Adipocyte (in vitro differentiated cells): ENCODE measurements at regions not wholly inside any gene's neighbourhood (a gene's known extent, or its start where the extent isn't known, plus 50 kb on each side); places are given as distances from the start of the nearest gene placed in this dataset.
A peak's percentile ranks its signal among the peaks of the same experiment; 100 is the strongest.

Experiments used
- DNase-seq: peaks from one replicate; pipeline ENCODE4 v3.0.0-alpha.2; 2015; ENCODE audit warnings: low read depth
- H3K27me3 ChIP-seq: replicated peaks from 2 replicates; pipeline ENCODE4 v1.7.0; 2013; ENCODE audit warnings: mild to moderate bottlenecking, low read length, moderate library complexity; ENCODE audit not compliant: control insufficient read depth, insufficient read depth
- H3K36me3 ChIP-seq: 2 replicates; pipeline ENCODE4 v1.7.0; 2013; ENCODE audit warnings: low read length, mild to moderate bottlenecking, moderate library complexity; ENCODE audit not compliant: control insufficient read depth, insufficient read depth, severe bottlenecking
- H3K4me1 ChIP-seq: 2 replicates; pipeline ENCODE4 v1.7.0; 2013; ENCODE audit warnings: mild to moderate bottlenecking, low read length, moderate library complexity; ENCODE audit not compliant: control insufficient read depth, insufficient read depth
- H3K4me3 ChIP-seq: 2 replicates; pipeline ENCODE4 v1.7.0; 2013; ENCODE audit warnings: mild to moderate bottlenecking, low read length, moderate library complexity
- H3K9ac ChIP-seq: 2 replicates; pipeline ENCODE4 v1.7.0; 2013; ENCODE audit warnings: mild to moderate bottlenecking, low read length, moderate library complexity
- H3K9me3 ChIP-seq: 2 replicates; pipeline ENCODE4 v1.7.0; 2013; ENCODE audit warnings: mild to moderate bottlenecking, low read length, moderate library complexity; ENCODE audit not compliant: control insufficient read depth

DNA sequence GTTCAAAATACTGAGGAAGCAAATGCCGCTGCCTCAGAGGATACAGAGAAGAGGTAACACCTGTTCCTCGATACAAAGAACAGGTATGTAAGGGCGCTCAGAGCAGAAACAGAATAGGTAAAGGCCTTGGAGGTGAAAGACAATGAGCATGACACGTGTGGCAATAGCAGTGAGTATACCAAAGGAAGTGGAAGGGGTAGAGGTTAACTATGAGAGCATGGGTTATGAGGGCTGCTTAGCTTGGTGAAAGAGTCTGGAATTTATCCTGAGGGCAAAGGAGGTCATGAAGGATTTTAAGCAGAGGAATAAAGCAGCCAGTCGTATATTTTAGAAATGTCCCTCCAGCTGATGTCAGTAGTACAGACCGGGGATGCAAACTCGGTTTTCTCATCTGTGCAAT lies 269.8 kb upstream of the ZNF462 start:
- no peak overlapping the region for H3K9ac ChIP-seq
- no peaks in the 10 kb centered on the region for H3K36me3 ChIP-seq
- H3K4me3 ChIP-seq = no peak overlapping the region
- no peaks in the 10 kb centered on the region for H3K9me3 ChIP-seq
- no peak for DNase-seq
- no peaks in the 10 kb centered on the region for H3K4me1 ChIP-seq
- H3K27me3 ChIP-seq = no peaks in the 10 kb centered on the region

DNA sequence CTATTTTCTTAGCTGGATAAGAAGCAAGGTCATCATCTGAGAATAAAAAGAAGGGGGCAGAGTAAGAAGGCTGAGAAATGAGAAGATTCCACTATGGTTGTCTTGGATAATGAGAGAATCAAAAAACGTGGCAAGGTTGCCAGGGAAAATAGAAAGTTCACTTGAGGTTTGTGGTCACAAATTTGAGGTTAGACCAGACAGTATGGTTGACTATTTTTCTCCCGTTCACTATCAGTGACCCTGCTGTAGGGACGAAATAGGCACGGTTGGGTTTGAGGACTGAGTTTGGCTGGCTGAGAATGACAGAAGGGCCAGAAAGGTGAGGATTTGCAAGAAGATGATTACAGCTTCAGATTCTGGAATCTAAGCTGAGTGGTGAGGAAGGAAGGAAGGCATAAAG lies 266.0 kb upstream of the ZNF462 start:
- no peaks in the 10 kb centered on the region for H3K4me1 ChIP-seq
- no peak overlapping the region for H3K4me3 ChIP-seq
- H3K9me3 ChIP-seq = no peaks in the 10 kb centered on the region
- no peak overlapping the region for H3K9ac ChIP-seq
- no peaks in the 10 kb centered on the region for H3K27me3 ChIP-seq
- H3K36me3 ChIP-seq = no peaks in the 10 kb centered on the region
- DNase-seq = no peak

DNA sequence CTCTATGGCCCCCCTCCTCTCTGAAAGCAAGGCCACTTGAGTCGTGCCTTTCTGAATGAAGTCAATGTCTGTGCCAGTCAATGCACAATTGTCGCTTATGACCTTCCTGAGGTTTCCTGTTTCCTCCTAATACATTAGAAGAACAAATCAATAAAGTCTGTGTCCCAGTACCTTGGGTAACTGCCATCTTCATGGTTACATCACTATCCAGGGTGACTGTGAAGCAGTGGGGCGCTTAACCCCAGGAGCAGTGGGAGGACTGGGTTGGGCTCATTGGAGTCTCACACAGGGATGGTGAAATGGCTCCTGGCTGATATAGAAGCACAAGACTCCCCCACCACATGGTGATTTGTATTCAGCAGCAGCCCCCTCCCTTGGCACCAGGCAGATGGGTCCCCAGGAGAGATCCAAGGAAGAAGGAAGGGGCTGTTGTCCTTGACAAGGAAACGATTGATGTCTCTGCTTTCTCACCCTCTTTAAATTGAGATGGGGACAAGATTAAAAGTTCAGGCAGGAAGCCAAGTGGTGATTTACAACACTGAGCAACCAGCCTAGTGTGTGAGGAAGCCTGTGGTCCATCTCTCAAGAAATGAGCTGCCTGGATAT lies 261.9 kb upstream of the ZNF462 start:
- Histone ChIP-seq H3K9me3 (no peaks in the 10 kb centered on the region), H3K4me3 (no peak overlapping the region), H3K36me3 (no peaks in the 10 kb centered on the region), H3K9ac (no peak overlapping the region), H3K4me1 (no peaks in the 10 kb centered on the region), H3K27me3 (no peaks in the 10 kb centered on the region)
- DNase-seq = no peak

DNA sequence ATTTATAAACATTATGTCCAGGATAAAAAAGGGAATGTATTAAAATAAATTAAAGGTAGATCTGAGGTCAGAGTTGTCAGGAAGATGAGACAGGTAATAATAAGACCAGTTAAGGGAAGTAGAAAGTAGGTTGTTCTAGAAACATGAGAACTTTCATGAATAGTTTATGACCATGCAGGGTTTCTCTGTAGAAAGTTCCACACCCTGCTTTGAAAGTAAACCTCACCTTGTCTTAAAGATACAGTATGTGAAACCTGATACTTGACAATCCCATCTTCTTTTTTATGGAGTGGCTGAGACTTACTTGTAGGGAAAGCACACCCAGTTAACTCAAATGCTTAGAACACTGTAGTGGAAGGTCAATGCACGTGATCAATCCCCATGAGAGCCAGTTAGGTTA lies 260.6 kb upstream of the ZNF462 start:
- no peaks in the 10 kb centered on the region for H3K36me3 ChIP-seq
- no peaks in the 10 kb centered on the region for H3K9me3 ChIP-seq
- H3K4me3 ChIP-seq = no peak overlapping the region
- no peaks in the 10 kb centered on the region for H3K4me1 ChIP-seq
- no peak overlapping the region for H3K9ac ChIP-seq
- H3K27me3 ChIP-seq = no peaks in the 10 kb centered on the region
- DNase-seq = no peak

DNA sequence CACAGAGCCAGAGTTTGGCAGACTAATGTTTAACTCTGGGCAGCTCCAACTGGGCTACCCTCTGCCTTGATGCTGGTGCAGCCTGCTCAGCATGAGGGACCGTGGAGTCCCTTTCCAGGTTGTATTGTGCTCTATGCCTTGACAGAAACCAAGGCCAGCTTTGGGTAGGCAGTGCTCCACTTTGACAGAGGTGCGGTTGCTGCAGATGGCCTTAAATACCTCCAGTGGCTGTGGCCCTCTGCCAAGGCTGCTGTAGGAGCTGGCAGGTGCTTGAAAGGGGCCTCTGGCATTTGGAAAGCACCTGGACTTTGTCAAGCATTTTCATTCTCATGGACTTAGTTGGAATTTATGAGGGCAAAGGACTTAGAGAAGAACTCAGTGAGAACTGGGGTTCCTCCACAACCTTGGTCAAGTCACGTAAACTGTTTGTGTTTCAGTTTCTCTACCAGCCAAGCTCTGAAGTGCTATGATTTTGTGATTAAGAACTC lies 249.7 kb upstream of the ZNF462 start:
- Histone ChIP-seq H3K9me3 (peaks cover 3% of the 10 kb centered on the region), H3K9ac (no peak overlapping the region), H3K4me3 (no peak overlapping the region), H3K36me3 (no peaks in the 10 kb centered on the region), H3K4me1 (no peaks in the 10 kb centered on the region), H3K27me3 (peaks cover 7% of the 10 kb centered on the region)
- DNase-seq = no peak

DNA sequence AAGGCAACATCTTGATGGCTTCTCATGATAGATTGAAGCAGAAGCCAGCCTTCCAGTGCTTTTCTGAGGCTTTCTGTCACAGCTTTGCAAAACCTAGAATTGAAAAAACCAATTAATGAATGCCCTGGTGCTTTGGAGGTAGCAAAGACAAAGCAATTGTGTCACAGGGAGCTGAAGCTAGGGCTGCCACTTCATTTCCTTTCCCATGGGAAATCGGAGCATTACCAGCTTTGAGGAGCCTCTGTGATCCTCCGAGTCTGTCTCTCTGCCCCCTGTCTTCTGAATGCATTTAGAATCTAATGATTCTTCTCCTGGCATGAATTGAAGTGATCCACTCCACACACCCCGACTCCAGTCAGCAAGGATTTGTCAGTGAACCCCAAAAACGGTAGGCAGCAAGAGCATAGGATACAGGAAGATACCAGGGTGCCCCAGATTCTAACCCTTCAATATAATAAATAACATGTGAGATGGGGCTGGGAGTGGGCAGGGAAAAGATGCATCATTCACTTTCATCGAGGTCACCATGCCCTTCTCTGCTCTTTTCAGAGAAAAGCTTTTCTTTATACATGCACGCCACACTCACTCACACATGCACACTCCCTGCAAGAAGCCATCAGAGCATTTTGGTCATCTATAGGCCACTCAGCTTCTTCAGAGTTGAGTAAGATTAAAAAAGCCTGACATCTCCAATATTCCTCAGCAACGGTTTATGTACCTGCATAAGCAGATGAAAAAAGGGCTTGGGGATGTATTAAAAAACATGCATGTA lies 247.7 kb upstream of the ZNF462 start:
- Histone ChIP-seq H3K4me1 (peaks cover 3% of the 10 kb centered on the region), H3K9me3 (peaks cover 3% of the 10 kb centered on the region), H3K4me3 (no peak overlapping the region), H3K36me3 (no peaks in the 10 kb centered on the region), H3K9ac (no peak overlapping the region), H3K27me3 (peaks cover 7% of the 10 kb centered on the region)
- DNase-seq = no peak

DNA sequence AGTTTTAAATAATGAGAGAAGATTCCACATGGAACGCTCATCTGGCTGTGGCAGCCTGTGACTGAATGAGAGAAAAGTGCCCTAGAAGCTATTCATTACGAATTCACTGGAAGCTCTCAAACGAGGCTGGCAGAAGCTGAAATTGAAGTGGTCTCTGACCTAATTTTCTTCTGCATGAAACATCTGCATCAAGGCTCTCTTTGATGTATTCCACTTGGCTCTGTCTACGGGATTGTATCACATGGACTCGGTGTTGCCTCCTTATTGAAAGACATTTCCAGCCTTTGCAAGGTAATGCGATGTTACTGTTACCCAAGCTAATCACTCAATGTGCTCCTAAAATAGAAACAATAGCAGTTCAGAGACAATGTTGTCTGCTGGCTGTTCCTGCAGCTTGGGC lies 246.9 kb upstream of the ZNF462 start:
- H3K4me3 ChIP-seq = no peak overlapping the region
- peaks cover 10% of the 10 kb centered on the region for H3K27me3 ChIP-seq
- no peak for DNase-seq
- no peaks in the 10 kb centered on the region for H3K36me3 ChIP-seq
- peaks cover 3% of the 10 kb centered on the region for H3K4me1 ChIP-seq
- H3K9ac ChIP-seq = no peak overlapping the region
- peaks cover 3% of the 10 kb centered on the region for H3K9me3 ChIP-seq

DNA sequence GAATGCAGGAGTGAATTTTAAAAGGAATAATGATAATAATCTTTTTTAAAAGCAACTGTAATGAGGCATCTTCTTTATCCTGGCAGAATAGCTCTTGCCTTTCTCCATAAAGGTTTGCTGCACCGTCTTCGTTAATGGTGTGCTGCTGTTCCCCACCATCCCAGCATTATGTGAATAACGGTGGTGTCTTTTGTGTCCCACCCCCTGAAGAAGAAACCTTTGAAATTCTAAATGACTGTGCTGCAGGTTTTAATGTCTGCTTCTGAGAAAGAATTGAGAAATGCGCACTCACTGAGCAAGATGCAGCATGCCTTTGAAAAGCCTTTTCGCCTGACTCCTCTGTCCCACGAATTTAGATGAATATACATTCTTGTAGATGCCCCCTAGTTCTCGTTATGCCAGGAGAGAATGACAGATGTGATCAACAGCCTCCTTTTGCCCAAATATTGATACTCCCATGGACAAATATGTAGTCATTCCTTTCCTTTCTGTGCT lies 246.1 kb upstream of the ZNF462 start:
- Histone ChIP-seq H3K9ac (no peak overlapping the region), H3K4me3 (no peak overlapping the region), H3K4me1 (peaks cover 3% of the 10 kb centered on the region), H3K27me3 (peaks cover 10% of the 10 kb centered on the region), H3K36me3 (no peaks in the 10 kb centered on the region), H3K9me3 (peaks cover 3% of the 10 kb centered on the region)
- no peak for DNase-seq

DNA sequence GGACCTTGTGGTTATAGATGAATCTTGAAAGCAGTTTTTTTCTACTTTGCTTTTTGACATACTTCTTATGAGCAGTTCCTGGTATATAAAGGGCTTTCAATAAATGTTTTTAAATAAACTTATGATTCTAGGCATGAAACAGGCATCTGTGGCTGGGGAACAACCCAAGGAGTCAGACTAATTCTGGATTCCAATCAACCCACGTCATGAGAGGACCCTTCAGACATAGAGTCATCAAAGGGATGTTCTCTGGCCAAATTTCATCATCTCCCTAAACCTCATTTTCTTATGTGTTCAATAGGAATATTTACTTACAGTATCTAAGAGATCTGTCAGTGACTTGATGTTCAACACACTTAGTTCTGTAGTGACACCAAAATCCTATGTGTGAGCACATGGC lies 243.8 kb upstream of the ZNF462 start:
- H3K9me3 ChIP-seq = peaks cover 3% of the 10 kb centered on the region
- peaks cover 3% of the 10 kb centered on the region for H3K4me1 ChIP-seq
- H3K27me3 ChIP-seq = peaks cover 10% of the 10 kb centered on the region
- no peaks in the 10 kb centered on the region for H3K36me3 ChIP-seq
- DNase-seq = peak; percentile 33
- no peak overlapping the region for H3K4me3 ChIP-seq
- H3K9ac ChIP-seq = no peak overlapping the region

DNA sequence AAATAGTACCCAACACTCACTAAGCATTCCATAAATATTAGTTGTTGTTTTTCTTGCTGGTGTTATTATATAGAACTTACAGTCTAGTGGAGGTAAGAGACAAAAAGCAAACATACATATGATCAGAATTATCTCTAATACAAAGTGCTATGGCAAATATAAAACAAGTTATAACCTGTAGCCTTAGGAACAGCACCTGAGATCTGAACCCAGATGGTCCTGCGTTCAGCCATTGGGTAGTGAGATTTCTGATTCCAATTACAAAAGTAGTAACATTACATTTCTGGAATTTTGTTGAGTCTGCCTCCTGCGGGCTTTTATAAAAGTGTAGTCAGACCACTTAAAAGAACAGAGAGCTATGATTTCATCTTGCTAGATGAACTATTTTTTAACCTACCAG lies 242.9 kb upstream of the ZNF462 start:
- Histone ChIP-seq H3K4me1 (peaks cover 3% of the 10 kb centered on the region), H3K36me3 (no peaks in the 10 kb centered on the region), H3K4me3 (no peak overlapping the region), H3K9ac (no peak overlapping the region), H3K27me3 (peaks cover 10% of the 10 kb centered on the region), H3K9me3 (peaks cover 3% of the 10 kb centered on the region)
- no peak for DNase-seq

DNA sequence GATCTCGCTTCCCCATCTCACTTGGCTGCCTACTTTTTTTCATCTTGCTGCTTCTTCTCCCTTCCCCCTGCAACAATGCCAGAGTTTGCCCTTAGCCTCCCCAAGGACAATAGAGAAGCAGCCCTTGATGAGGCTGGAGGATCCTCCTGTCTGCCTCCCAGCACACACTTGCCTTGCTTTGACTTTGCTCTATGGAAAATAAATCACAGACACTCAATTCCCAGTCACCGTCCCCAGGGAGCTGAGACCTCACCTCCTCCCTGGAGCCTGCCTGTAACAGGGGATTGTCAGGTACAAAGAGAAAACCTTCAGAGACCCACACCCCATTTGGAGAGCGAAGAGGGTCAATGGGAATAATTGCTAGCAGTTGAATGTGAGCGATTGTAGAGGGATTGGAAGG lies 242.1 kb upstream of the ZNF462 start:
- no peak for DNase-seq
- Histone ChIP-seq H3K9ac (no peak overlapping the region), H3K27me3 (peaks cover 10% of the 10 kb centered on the region), H3K4me3 (no peak overlapping the region), H3K4me1 (peaks cover 3% of the 10 kb centered on the region), H3K9me3 (peaks cover 3% of the 10 kb centered on the region), H3K36me3 (no peaks in the 10 kb centered on the region)
